ENCODE measurements at regions not wholly inside any gene's neighbourhood (a gene's known extent, or its start where the extent isn't known, plus 50 kb on each side); places are given as distances from the start of the nearest gene placed in this dataset.
A peak's percentile ranks its signal among the peaks of the same experiment; 100 is the strongest.

GRCh38 chr3:150319900-150320299 lies 88.2 kb upstream of the TSC22D2 start:
- no peaks in the 10 kb centered on the region for H3K4me1 ChIP-seq
- H3K36me3 ChIP-seq, result no peaks in the 10 kb centered on the region
- no peak for TF ChIP-seq CTCF (IDR thresholded peaks at IDR 0.05)
- intact Hi-C loops (cut with DNase I), result no loop called here
- no peaks in the 10 kb centered on the region for H3K9me3 ChIP-seq
- H3K4me3 ChIP-seq, result no peak overlapping the region
- H3K9ac ChIP-seq (ENCODE audit: low read depth in 2 of 2, low read length in 2 of 2), result no peak overlapping the region
- no peak for DNase-seq
- H3K27me3 ChIP-seq, result no peaks in the 10 kb centered on the region
- H3K27ac ChIP-seq, result no peak overlapping the region

- Histone ChIP-seq H3K27ac (no peak overlapping the region), H3K9me3 (no peaks in the 10 kb centered on the region), H3K4me1 (peaks cover 4% of the 10 kb centered on the region), H3K9ac (ENCODE audit: low read depth in 2 of 2, low read length in 2 of 2) (no peak overlapping the region), H3K4me3 (no peak overlapping the region), H3K27me3 (no peaks in the 10 kb centered on the region), H3K36me3 (no peaks in the 10 kb centered on the region)
- DNase-seq, result no peak
- intact Hi-C loops (cut with DNase I), result no loop called here
- TF ChIP-seq CTCF (IDR thresholded peaks at IDR 0.05), result no peak
Observed at GRCh38 chr3:150317469-150317868, 90.6 kb upstream of the TSC22D2 start.

- Histone ChIP-seq H3K4me1 (peaks cover 4% of the 10 kb centered on the region), H3K27ac (no peak overlapping the region), H3K9ac (ENCODE audit: low read depth in 2 of 2, low read length in 2 of 2) (no peak overlapping the region), H3K4me3 (no peak overlapping the region), H3K27me3 (no peaks in the 10 kb centered on the region), H3K36me3 (no peaks in the 10 kb centered on the region), H3K9me3 (no peaks in the 10 kb centered on the region)
- no peak for DNase-seq
- intact Hi-C loops (cut with DNase I), result no loop called here
- TF ChIP-seq CTCF (IDR thresholded peaks at IDR 0.05), result no peak
Observed at GRCh38 chr3:150315721-150316120, 92.4 kb upstream of the TSC22D2 start.

- no peaks in the 10 kb centered on the region for H3K36me3 ChIP-seq
- H3K27ac ChIP-seq, result peak overlapping the region; percentile 44
- intact Hi-C loops (cut with DNase I), result no loop called here
- peak overlapping the region in 1 of 2 donors; percentile 67 for H3K9ac ChIP-seq (ENCODE audit: low read depth in 2 of 2, low read length in 2 of 2)
- no peaks in the 10 kb centered on the region for H3K9me3 ChIP-seq
- no peak for TF ChIP-seq CTCF (IDR thresholded peaks at IDR 0.05)
- H3K4me3 ChIP-seq, result no peak overlapping the region
- peaks cover 4% of the 10 kb centered on the region for H3K4me1 ChIP-seq
- no peaks in the 10 kb centered on the region for H3K27me3 ChIP-seq
- DNase-seq, result peak; percentile 66
Observed at GRCh38 chr3:150314248-150315004, 93.7 kb upstream of the TSC22D2 start.

GRCh38 chr3:150312018-150312657 lies 96.0 kb upstream of the TSC22D2 start:
- no peaks in the 10 kb centered on the region for H3K36me3 ChIP-seq
- intact Hi-C loops (cut with DNase I), result no loop called here
- no peaks in the 10 kb centered on the region for H3K27me3 ChIP-seq
- no peak overlapping the region for H3K9ac ChIP-seq (ENCODE audit: low read depth in 2 of 2, low read length in 2 of 2)
- no peak for TF ChIP-seq CTCF (IDR thresholded peaks at IDR 0.05)
- no peak overlapping the region for H3K27ac ChIP-seq
- no peak for DNase-seq
- H3K9me3 ChIP-seq, result no peaks in the 10 kb centered on the region
- no peak overlapping the region for H3K4me3 ChIP-seq
- H3K4me1 ChIP-seq, result peaks cover 9% of the 10 kb centered on the region
